H9 (cell line): ENCODE measurements at regions not wholly inside any gene's neighbourhood (a gene's known extent, or its start where the extent isn't known, plus 50 kb on each side); places are given as distances from the start of the nearest gene placed in this dataset.
A peak's percentile ranks its signal among the peaks of the same experiment; 100 is the strongest.

Experiments used
- DNase-seq: peaks from one replicate; pipeline ENCODE4 v3.0.0-alpha.2; 2017
- H2AFZ ChIP-seq: one replicate; pipeline ENCODE4 v1.6.1; 2013; ENCODE audit warnings: mild to moderate bottlenecking, low read length, control low read depth, moderate library complexity
- H2AK5ac ChIP-seq: 2 replicates; pipeline ENCODE4 v1.6.1; 2013; ENCODE audit warnings: low read length, control low read depth, mixed read lengths; ENCODE audit not compliant: insufficient read length
- H2BK120ac ChIP-seq: one replicate; pipeline ENCODE4 v1.6.1; 2013; ENCODE audit warnings: low read depth, mild to moderate bottlenecking, low read length, control low read depth, inconsistent platforms; ENCODE audit not compliant: poor library complexity, severe bottlenecking
- H2BK12ac ChIP-seq: 2 replicates; pipeline ENCODE4 v1.6.1; 2013; ENCODE audit warnings: low read length, control low read depth, mixed read lengths, low read depth; ENCODE audit not compliant: insufficient read length
- H2BK15ac ChIP-seq: 2 replicates; pipeline ENCODE4 v1.6.1; 2013; ENCODE audit warnings: low read depth, low read length, control low read depth
- H2BK20ac ChIP-seq: one replicate; pipeline ENCODE4 v1.6.1; 2013; ENCODE audit warnings: low read depth, mild to moderate bottlenecking, low read length, control low read depth, inconsistent platforms; ENCODE audit not compliant: poor library complexity, severe bottlenecking
- H2BK5ac ChIP-seq: 2 replicates; pipeline ENCODE4 v1.6.1; 2013; ENCODE audit warnings: low read length, control low read depth, mixed read lengths; ENCODE audit not compliant: insufficient read length
- H3K14ac ChIP-seq: 2 replicates; pipeline ENCODE4 v1.6.1; 2013; ENCODE audit warnings: low read length, control low read depth; ENCODE audit not compliant: insufficient read depth
- H3K18ac ChIP-seq: 2 replicates; pipeline ENCODE4 v1.6.1; 2013; ENCODE audit warnings: low read depth, mild to moderate bottlenecking, mixed read lengths, low read length, control low read depth; ENCODE audit not compliant: insufficient read length
- H3K23ac ChIP-seq: 2 replicates; pipeline ENCODE4 v1.6.1; 2013; ENCODE audit warnings: low read length, control low read depth, mixed read lengths, low read depth; ENCODE audit not compliant: insufficient read length
- H3K23me2 ChIP-seq: 2 replicates; pipeline ENCODE4 v1.6.1; 2013; ENCODE audit warnings: low read depth, mild to moderate bottlenecking, mixed read lengths, low read length, control low read depth; ENCODE audit not compliant: insufficient read length, poor library complexity, severe bottlenecking
- H3K27ac ChIP-seq: 2 replicates; pipeline ENCODE4 v1.5.1; 2013; ENCODE audit warnings: low read length, control low read depth, mixed read lengths, low read depth; ENCODE audit not compliant: insufficient read length
- H3K27me3 ChIP-seq: 2 replicates; pipeline ENCODE4 v1.6.1; 2013; ENCODE audit warnings: low read length, control low read depth, inconsistent platforms; ENCODE audit not compliant: insufficient read depth
- H3K4ac ChIP-seq: 2 replicates; pipeline ENCODE4 v1.6.1; 2013; ENCODE audit warnings: low read depth, mild to moderate bottlenecking, control low read depth, inconsistent platforms, low read length, moderate library complexity
- H3K4me1 ChIP-seq: 2 replicates; pipeline ENCODE4 v1.6.1; 2013; ENCODE audit warnings: low read length, control low read depth, inconsistent platforms; ENCODE audit not compliant: insufficient read depth
- H3K4me2 ChIP-seq: 2 replicates; pipeline ENCODE4 v1.6.1; 2013; ENCODE audit warnings: low read length, control low read depth, mixed read lengths; ENCODE audit not compliant: insufficient read length, insufficient read depth
- H3K56ac ChIP-seq: 2 replicates; pipeline ENCODE4 v1.6.1; 2013; ENCODE audit warnings: low read depth, mild to moderate bottlenecking, mixed read lengths, low read length, control low read depth; ENCODE audit not compliant: insufficient read length
- H3K79me1 ChIP-seq: 2 replicates; pipeline ENCODE4 v1.6.1; 2013; ENCODE audit warnings: low read depth, mild to moderate bottlenecking, moderate library complexity, low read length, control low read depth, inconsistent platforms; ENCODE audit not compliant: insufficient read depth, poor library complexity, severe bottlenecking
- H3K79me2 ChIP-seq: 2 replicates; pipeline ENCODE4 v1.6.1; 2013; ENCODE audit warnings: low read length, control low read depth, inconsistent platforms; ENCODE audit not compliant: insufficient read depth
- H3K9ac ChIP-seq: 2 replicates; pipeline ENCODE4 v1.6.1; 2013; ENCODE audit warnings: low read length, control low read depth, mixed read lengths; ENCODE audit not compliant: insufficient read length; ENCODE audit errors: extremely low read depth
- H3K9me3 ChIP-seq: one replicate; pipeline ENCODE4 v1.6.1; 2013; ENCODE audit warnings: low read depth, low read length, inconsistent platforms; ENCODE audit not compliant: control insufficient read depth
- H3T11ph ChIP-seq: one replicate; pipeline ENCODE4 v1.6.1; 2013; ENCODE audit warnings: mild to moderate bottlenecking, low read length, control low read depth, inconsistent platforms
- H4K20me1 ChIP-seq: one replicate; pipeline ENCODE4 v1.6.1; 2013; ENCODE audit not compliant: control insufficient read depth, insufficient read length, insufficient read depth
- H4K5ac ChIP-seq: 2 replicates; pipeline ENCODE4 v1.6.1; 2013; ENCODE audit warnings: low read depth, mild to moderate bottlenecking, mixed read lengths, low read length, control low read depth; ENCODE audit not compliant: insufficient read length
- H4K8ac ChIP-seq: replicated peaks from 2 replicates; pipeline ENCODE4 v1.6.1; 2013; ENCODE audit warnings: low read length, control low read depth, mixed read lengths, low read depth; ENCODE audit not compliant: insufficient read length
- H4K91ac ChIP-seq: 2 replicates; pipeline ENCODE4 v1.6.1; 2013; ENCODE audit warnings: low read depth, mild to moderate bottlenecking, moderate library complexity, mixed read lengths, low read length, control low read depth; ENCODE audit not compliant: insufficient read length
- H3K27ac Mint-ChIP-seq, 3 experiments: 2 replicates in 2 of 3; 3 replicates in 1 of 3; pipeline ENCODE4 v1.8.0; 2020 to 2021; ENCODE audit warnings: mixed read lengths in 3 of 3, mild to moderate bottlenecking in 1 of 3, moderate library complexity in 1 of 3
- H3K27me3 Mint-ChIP-seq: 2 replicates; pipeline ENCODE4 v1.8.0; 2021; ENCODE audit warnings: low read depth, mild to moderate bottlenecking, moderate library complexity, mixed read lengths
- H3K36me3 Mint-ChIP-seq, 3 experiments: 2 replicates in 2 of 3; 3 replicates in 1 of 3; pipeline ENCODE4 v1.8.0; 2020 to 2021; ENCODE audit warnings: low read depth in 3 of 3, mixed read lengths in 3 of 3; ENCODE audit not compliant: insufficient read depth in 1 of 3
- H3K4me1 Mint-ChIP-seq, 2 experiments: 2 replicates each; pipeline ENCODE4 v1.8.0; 2020; ENCODE audit warnings: mixed read lengths in 2 of 2
- H3K4me3 Mint-ChIP-seq, 2 experiments: 2 replicates in 1 of 2; 3 replicates in 1 of 2; pipeline ENCODE4 v1.8.0; 2020 to 2021; ENCODE audit warnings: mild to moderate bottlenecking in 2 of 2, mixed read lengths in 2 of 2, moderate library complexity in 1 of 2
- H3K9me3 Mint-ChIP-seq, 2 experiments: 2 replicates in 1 of 2; 3 replicates in 1 of 2; pipeline ENCODE4 v1.8.0; 2020; ENCODE audit warnings: mild to moderate bottlenecking in 2 of 2, mixed read lengths in 2 of 2, moderate library complexity in 1 of 2
- CTCF ChIP-seq: fragments of 200-600 bp; sonication (generic); conservative IDR thresholded peaks from 3 replicates; pipeline ENCODE4 v1.8.0; 2021; ENCODE audit warnings: antibody characterized with exemption, mild to moderate bottlenecking
- WGBS: extraction: QIAGEN DNeasy Blood & Tissue Kit; methylation state at CpG from one replicate; pipeline ENCODE4 v1.1.7; 2013; ENCODE audit warnings: missing lambda C conversion rate, low lambda C conversion rate, mixed read lengths; ENCODE audit not compliant: insufficient read length; ENCODE audit errors: extremely low coverage; 5-methylcytosine and 5-hydroxymethylcytosine counted together

GRCh38 chr2:19045151-19045550 is 313.3 kb downstream of the OSR1 start:
- H3K14ac ChIP-seq: no peak overlapping the region
- H3T11ph ChIP-seq: no peak overlapping the region
- no peaks in the 10 kb centered on the region for H3K79me2 ChIP-seq
- H3K27ac Mint-ChIP-seq: peak overlapping the region in 1 of 3 experiments; percentile 0; a peak in 2 of 7 replicates
- TF ChIP-seq CTCF: no peak
- no peak overlapping the region for H4K5ac ChIP-seq
- H2BK5ac ChIP-seq: no peak overlapping the region
- no peak overlapping the region for H4K8ac ChIP-seq
- no peak overlapping the region for H3K4me3 Mint-ChIP-seq
- H4K20me1 ChIP-seq: no peaks in the 10 kb centered on the region
- no peak overlapping the region for H2BK20ac ChIP-seq
- no peak overlapping the region for H3K27ac ChIP-seq
- H3K27me3 ChIP-seq: no peaks in the 10 kb centered on the region
- no peak overlapping the region for H3K18ac ChIP-seq
- H3K4me1 Mint-ChIP-seq: peaks cover 0 to 8% of the 10 kb centered on the region in 2 experiments; a peak in 3 of 4 replicates
- H3K9ac ChIP-seq: no peak overlapping the region
- no peak overlapping the region for H3K4ac ChIP-seq
- H3K9me3 ChIP-seq: no peaks in the 10 kb centered on the region
- no peak overlapping the region for H2BK120ac ChIP-seq
- H3K4me2 ChIP-seq: no peak overlapping the region
- no peak overlapping the region for H2AFZ ChIP-seq
- no peak for DNase-seq
- H3K27me3 Mint-ChIP-seq: no peaks in the 10 kb centered on the region
- H2BK15ac ChIP-seq: no peak overlapping the region
- H3K23ac ChIP-seq: no peak overlapping the region
- WGBS: no CpG with 5 or more reads among the region's 4 CpGs
- H4K91ac ChIP-seq: no peak overlapping the region
- H3K4me1 ChIP-seq: no peaks in the 10 kb centered on the region
- H3K36me3 Mint-ChIP-seq: no peaks in the 10 kb centered on the region
- no peak overlapping the region for H2AK5ac ChIP-seq
- no peaks in the 10 kb centered on the region for H3K9me3 Mint-ChIP-seq
- no peaks in the 10 kb centered on the region for H3K23me2 ChIP-seq
- no peaks in the 10 kb centered on the region for H3K79me1 ChIP-seq
- no peak overlapping the region for H2BK12ac ChIP-seq
- H3K56ac ChIP-seq: no peak overlapping the region
